Islet precursor cell (in vitro differentiated cells): ENCODE measurements at regions not wholly inside any gene's neighbourhood (a gene's known extent, or its start where the extent isn't known, plus 50 kb on each side); places are given as distances from the start of the nearest gene placed in this dataset.
"Not testable (repeated sequence)": the region's sequence is repeated elsewhere in the genome, so short reads cannot be mapped to it uniquely, and the experiment has no call there.

Experiments used
- DNase-seq: peaks from one replicate; pipeline ENCODE4 v3.0.0-alpha.2; 2018

GRCh38 chr5:130295235-130295634 is 391.0 kb downstream of the CHSY3 start:
- no peak for DNase-seq

GRCh38 chr5:130294798-130295197 is 390.5 kb downstream of the CHSY3 start:
- not testable (repeated sequence) for DNase-seq

- DNase-seq: no peak
Measured at GRCh38 chr5:130290219-130290618, 386.0 kb downstream of the CHSY3 start.

- DNase-seq: peak; percentile 54
Measured at GRCh38 chr5:130289132-130290088, 385.1 kb downstream of the CHSY3 start.

GRCh38 chr5:130287438-130287837 is 383.2 kb downstream of the CHSY3 start:
- no peak for DNase-seq

- DNase-seq: no peak
Measured at GRCh38 chr5:130286971-130287370, 382.7 kb downstream of the CHSY3 start.

- DNase-seq: no peak
Measured at GRCh38 chr5:130282049-130282448, 377.8 kb downstream of the CHSY3 start.

GRCh38 chr5:130280528-130281217 is 376.4 kb downstream of the CHSY3 start:
- DNase-seq: no peak

GRCh38 chr5:130279386-130279785 is 375.1 kb downstream of the CHSY3 start:
- no peak for DNase-seq

- peak; percentile 52 for DNase-seq
Measured at GRCh38 chr5:130278136-130278535, 373.9 kb downstream of the CHSY3 start.

- no peak for DNase-seq
Measured at GRCh38 chr5:130277522-130277921, 373.3 kb downstream of the CHSY3 start.

GRCh38 chr5:130277002-130277401 is 372.7 kb downstream of the CHSY3 start:
- no peak for DNase-seq

GRCh38 chr5:130272837-130273236 is 368.6 kb downstream of the CHSY3 start:
- DNase-seq: no peak

- no peak for DNase-seq
Measured at GRCh38 chr5:130270786-130271185, 366.5 kb downstream of the CHSY3 start.

GRCh38 chr5:130268489-130268888 is 364.2 kb downstream of the CHSY3 start:
- no peak for DNase-seq

GRCh38 chr5:130267926-130268325 is 363.7 kb downstream of the CHSY3 start:
- no peak for DNase-seq

GRCh38 chr5:130260481-130260880 is 356.2 kb downstream of the CHSY3 start:
- no peak for DNase-seq

GRCh38 chr5:130251931-130252330 is 347.7 kb downstream of the CHSY3 start:
- no peak for DNase-seq

GRCh38 chr5:130243641-130244040 is 339.4 kb downstream of the CHSY3 start:
- peak; percentile 59 for DNase-seq

GRCh38 chr5:130237721-130238120 is 333.5 kb downstream of the CHSY3 start:
- no peak for DNase-seq
